Erythroblast (primary cell): ENCODE measurements at regions not wholly inside any gene's neighbourhood (a gene's known extent, or its start where the extent isn't known, plus 50 kb on each side); places are given as distances from the start of the nearest gene placed in this dataset.

Experiments
- GATA1 ChIP-seq: IDR thresholded peaks from 2 replicates; pipeline ENCODE4 v1.6.1; 2011; ENCODE audit warnings: low read depth, mild to moderate bottlenecking, control low read depth, low read length, moderate library complexity
- POLR2A ChIP-seq: IDR thresholded peaks from 2 replicates; pipeline ENCODE4 v1.6.1; 2011; ENCODE audit warnings: mild to moderate bottlenecking, low read length

- TF ChIP-seq POLR2A = no peak
- TF ChIP-seq GATA1 = no peak
Measured at GRCh38 chr3:163261618-163262017, 1765.0 kb downstream of the OTOL1 start.
